Stimulated activated memory B cell treated with anti-CD40 and anti-IgM and Interleukin-4, amounts not matched to agents 10 μg/mL and 1 μg/mL and 100 μg/mL, for 72 hours (primary cell): ENCODE measurements at regions not wholly inside any gene's neighbourhood (a gene's known extent, or its start where the extent isn't known, plus 50 kb on each side); places are given as distances from the start of the nearest gene placed in this dataset.

Source experiments
- ATAC-seq: fragments of 150-1000 bp; cut with Tn5 transposase; 2 replicates; pipeline ENCODE4 v1.10.0; 2021
- H3K27ac Mint-ChIP-seq: one replicate; pipeline ENCODE4 v1.8.0; 2022; ENCODE audit warnings: mild to moderate bottlenecking, mixed read lengths
- H3K27me3 Mint-ChIP-seq: one replicate; pipeline ENCODE4 v1.8.0; 2022; ENCODE audit warnings: mixed read lengths
- H3K36me3 Mint-ChIP-seq: one replicate; pipeline ENCODE4 v1.8.0; 2022; ENCODE audit warnings: mixed read lengths
- H3K4me1 Mint-ChIP-seq: one replicate; pipeline ENCODE4 v1.8.0; 2022; ENCODE audit warnings: mixed read lengths
- H3K4me3 Mint-ChIP-seq: one replicate; pipeline ENCODE4 v1.8.0; 2022; ENCODE audit warnings: mild to moderate bottlenecking, moderate library complexity, mixed read lengths
- H3K9me3 Mint-ChIP-seq: one replicate; pipeline ENCODE4 v1.8.0; 2022; ENCODE audit warnings: mixed read lengths

- Mint-ChIP-seq H3K4me3 (no peak overlapping the region), H3K27me3 (peaks cover 58% of the 10 kb centered on the region), H3K27ac (no peak overlapping the region), H3K9me3 (no peaks in the 10 kb centered on the region), H3K36me3 (no peaks in the 10 kb centered on the region), H3K4me1 (peaks cover 8% of the 10 kb centered on the region)
- no peak for ATAC-seq
Observed at GRCh38 chr1:98055457-98055856, 134.6 kb upstream of the DPYD start.

GRCh38 chr1:98054786-98055185 lies 134.0 kb upstream of the DPYD start:
- no peaks in the 10 kb centered on the region for H3K9me3 Mint-ChIP-seq
- H3K27ac Mint-ChIP-seq: no peak overlapping the region
- H3K4me1 Mint-ChIP-seq: peaks cover 8% of the 10 kb centered on the region
- H3K4me3 Mint-ChIP-seq: no peak overlapping the region
- H3K27me3 Mint-ChIP-seq: peaks cover 65% of the 10 kb centered on the region
- no peak for ATAC-seq
- H3K36me3 Mint-ChIP-seq: no peaks in the 10 kb centered on the region

DNA sequence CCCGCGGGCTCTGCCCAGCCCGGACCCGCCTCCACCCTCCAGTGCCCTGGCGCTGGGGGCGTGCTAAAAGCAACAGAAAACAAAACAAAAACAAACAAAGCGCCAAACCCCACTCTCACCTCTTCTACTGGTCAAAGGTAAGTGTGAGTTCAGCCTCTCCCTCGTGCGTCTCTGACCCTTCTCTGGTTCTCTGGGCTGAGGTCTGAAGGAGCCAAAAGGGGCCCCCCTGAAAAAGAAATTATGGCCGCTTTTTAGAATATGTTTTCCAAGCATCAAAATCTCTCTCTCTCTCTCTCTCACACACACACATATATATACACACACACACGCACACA lies 133.5 kb upstream of the DPYD start:
- no peak for ATAC-seq
- H3K9me3 Mint-ChIP-seq: no peaks in the 10 kb centered on the region
- H3K27ac Mint-ChIP-seq: no peak overlapping the region
- H3K27me3 Mint-ChIP-seq: peaks cover 69% of the 10 kb centered on the region
- H3K36me3 Mint-ChIP-seq: no peaks in the 10 kb centered on the region
- peaks cover 11% of the 10 kb centered on the region for H3K4me1 Mint-ChIP-seq
- peak overlapping the region; percentile 6 for H3K4me3 Mint-ChIP-seq

DNA sequence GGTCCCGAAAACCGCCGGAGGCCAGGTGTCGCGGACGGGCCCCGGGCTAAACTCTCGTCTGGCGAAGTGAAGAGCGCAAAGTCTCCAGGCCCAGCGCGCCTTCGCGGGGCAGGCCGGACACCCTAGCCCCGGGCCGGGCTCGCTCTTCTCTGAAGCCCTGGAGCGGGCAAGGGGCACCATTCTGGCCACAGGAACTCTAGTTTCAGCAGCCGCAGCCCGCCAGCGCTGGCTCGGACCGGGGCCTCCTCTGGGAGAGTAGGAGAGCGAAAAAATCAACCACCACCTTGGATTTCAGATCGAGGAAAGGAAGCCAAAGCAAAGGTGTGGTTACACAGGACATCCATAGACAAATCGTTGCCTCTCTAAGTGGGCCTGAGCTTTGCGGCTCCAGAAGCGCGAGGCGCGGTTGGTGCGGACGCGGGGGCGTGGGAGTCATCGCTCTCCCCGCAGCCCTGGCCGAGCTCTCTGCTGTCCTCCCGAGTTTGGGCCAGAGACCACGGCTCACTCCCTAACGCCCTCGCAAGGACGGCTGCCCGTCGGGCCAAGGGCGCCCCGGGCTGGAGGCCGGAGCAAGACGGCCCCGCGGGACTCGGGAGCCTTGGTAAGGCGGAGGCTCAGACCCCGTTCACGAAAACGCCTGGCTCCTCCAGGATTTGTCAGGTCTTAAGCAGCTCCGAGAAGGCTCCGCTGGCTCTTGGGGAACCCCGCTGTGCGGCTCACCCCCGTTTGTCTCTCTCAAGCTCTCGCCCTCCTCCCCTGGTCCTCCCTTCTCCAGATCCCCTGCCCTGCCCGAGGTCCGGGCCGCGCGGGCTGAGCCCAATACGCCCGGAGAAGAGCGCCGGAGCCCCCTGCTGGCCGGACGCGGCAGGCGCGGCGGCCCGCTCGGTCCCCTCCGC lies 132.9 kb upstream of the DPYD start:
- H3K27ac Mint-ChIP-seq: no peak overlapping the region
- H3K36me3 Mint-ChIP-seq: no peaks in the 10 kb centered on the region
- H3K4me1 Mint-ChIP-seq: peaks cover 17% of the 10 kb centered on the region
- ATAC-seq: peak; percentile 88
- peak overlapping the region; percentile 63 for H3K4me3 Mint-ChIP-seq
- H3K9me3 Mint-ChIP-seq: no peaks in the 10 kb centered on the region
- H3K27me3 Mint-ChIP-seq: peaks cover 76% of the 10 kb centered on the region

- peaks cover 26% of the 10 kb centered on the region for H3K4me1 Mint-ChIP-seq
- no peaks in the 10 kb centered on the region for H3K9me3 Mint-ChIP-seq
- no peaks in the 10 kb centered on the region for H3K36me3 Mint-ChIP-seq
- no peak for ATAC-seq
- peaks cover 85% of the 10 kb centered on the region for H3K27me3 Mint-ChIP-seq
- H3K27ac Mint-ChIP-seq: no peak overlapping the region
- H3K4me3 Mint-ChIP-seq: no peak overlapping the region
Observed at GRCh38 chr1:98051065-98051675, 130.3 kb upstream of the DPYD start.

DNA sequence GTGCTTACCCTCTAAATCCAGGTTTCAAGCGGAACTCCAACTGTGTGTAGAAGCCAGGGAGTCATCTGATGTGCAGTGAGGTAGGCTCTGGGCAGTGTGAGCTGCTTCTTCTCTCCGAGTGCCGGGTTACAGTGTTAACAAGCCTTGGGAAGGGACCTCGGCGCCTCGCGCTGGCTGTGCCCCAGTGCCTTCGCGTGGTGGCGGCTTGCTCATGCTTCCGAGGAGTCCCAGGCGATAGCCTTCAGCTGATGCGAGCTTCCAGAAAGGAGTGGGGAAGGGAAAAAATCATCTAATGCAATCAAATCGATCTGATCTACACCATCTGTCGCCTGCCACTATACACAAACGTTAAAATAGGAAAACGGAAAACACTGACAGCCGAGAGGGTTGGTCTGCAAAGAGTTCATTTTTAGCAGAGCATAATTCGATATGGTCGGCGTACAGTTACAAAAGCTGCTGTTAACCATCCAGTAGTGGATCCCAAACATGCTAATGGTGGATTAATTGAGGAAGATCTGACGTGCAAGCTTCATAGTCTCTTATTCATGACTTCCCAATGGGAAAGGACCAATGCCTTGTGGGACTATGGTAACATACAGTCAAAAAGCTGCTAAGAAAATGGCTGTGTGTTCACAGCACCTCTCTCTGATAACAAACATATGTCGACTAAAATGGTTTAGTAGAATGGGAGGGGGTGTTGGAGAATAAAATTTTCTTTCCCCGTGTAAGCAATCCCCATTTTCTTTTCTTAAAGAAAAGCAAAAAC lies 128.7 kb upstream of the DPYD start:
- H3K27me3 Mint-ChIP-seq: peaks cover 81% of the 10 kb centered on the region
- H3K36me3 Mint-ChIP-seq: no peaks in the 10 kb centered on the region
- no peak overlapping the region for H3K27ac Mint-ChIP-seq
- ATAC-seq: no peak
- no peak overlapping the region for H3K4me3 Mint-ChIP-seq
- peaks cover 30% of the 10 kb centered on the region for H3K4me1 Mint-ChIP-seq
- H3K9me3 Mint-ChIP-seq: no peaks in the 10 kb centered on the region

DNA sequence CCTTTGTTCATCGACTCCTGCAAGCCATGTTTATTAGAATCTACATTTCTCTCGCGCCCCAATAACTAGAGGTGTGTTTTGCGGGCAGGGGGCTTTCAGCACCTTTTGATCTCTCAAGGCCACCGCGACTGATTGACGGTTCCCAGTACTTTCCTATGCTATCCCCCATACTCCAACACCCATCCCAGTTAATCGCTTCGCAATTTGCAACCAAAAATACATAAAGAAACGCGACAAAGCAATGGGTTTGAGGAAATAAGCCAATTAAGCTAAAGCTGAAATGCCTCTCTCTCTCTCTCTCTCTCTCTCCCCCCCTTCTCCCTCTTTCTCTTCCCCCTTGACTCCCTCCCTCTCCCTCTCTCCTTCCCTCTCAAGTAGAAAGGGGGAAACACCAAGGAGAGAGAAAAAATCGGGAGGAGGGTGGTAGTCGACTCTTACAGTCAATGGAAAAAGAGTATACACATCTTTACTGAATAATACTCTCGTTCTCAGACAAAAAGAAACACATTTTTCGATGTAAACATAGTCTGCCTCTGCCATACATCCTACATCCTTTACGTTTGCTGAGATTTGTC lies 128.0 kb upstream of the DPYD start:
- no peaks in the 10 kb centered on the region for H3K36me3 Mint-ChIP-seq
- no peak for ATAC-seq
- peaks cover 30% of the 10 kb centered on the region for H3K4me1 Mint-ChIP-seq
- H3K27me3 Mint-ChIP-seq: peaks cover 81% of the 10 kb centered on the region
- H3K27ac Mint-ChIP-seq: no peak overlapping the region
- H3K9me3 Mint-ChIP-seq: no peaks in the 10 kb centered on the region
- no peak overlapping the region for H3K4me3 Mint-ChIP-seq

DNA sequence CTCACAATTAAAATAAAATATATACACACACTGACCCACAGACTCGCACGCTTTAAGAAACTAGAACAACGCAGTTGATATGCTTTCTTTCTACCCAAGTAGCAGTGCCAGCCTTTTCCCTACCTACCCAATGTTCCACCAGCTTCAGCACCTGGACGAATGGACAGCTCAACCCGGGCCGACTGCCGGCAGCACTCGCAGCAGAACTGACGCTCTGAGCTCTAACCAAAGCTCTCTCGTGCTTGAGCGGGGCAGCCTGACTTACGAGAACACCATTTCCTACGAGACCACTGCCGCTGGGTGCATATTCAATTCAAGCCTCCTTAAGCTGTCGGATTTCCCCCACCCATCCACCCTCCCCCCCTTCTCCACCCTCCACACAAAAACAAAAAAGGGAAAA lies 127.4 kb upstream of the DPYD start:
- Mint-ChIP-seq H3K27me3 (peaks cover 81% of the 10 kb centered on the region), H3K9me3 (no peaks in the 10 kb centered on the region), H3K27ac (no peak overlapping the region), H3K4me3 (no peak overlapping the region), H3K36me3 (no peaks in the 10 kb centered on the region), H3K4me1 (peaks cover 24% of the 10 kb centered on the region)
- ATAC-seq: no peak

GRCh38 chr1:98047171-98047570 lies 126.3 kb upstream of the DPYD start:
- H3K27me3 Mint-ChIP-seq: peaks cover 76% of the 10 kb centered on the region
- H3K36me3 Mint-ChIP-seq: no peaks in the 10 kb centered on the region
- no peak overlapping the region for H3K4me3 Mint-ChIP-seq
- peaks cover 22% of the 10 kb centered on the region for H3K4me1 Mint-ChIP-seq
- ATAC-seq: no peak
- no peaks in the 10 kb centered on the region for H3K9me3 Mint-ChIP-seq
- H3K27ac Mint-ChIP-seq: no peak overlapping the region

- H3K27me3 Mint-ChIP-seq: peaks cover 72% of the 10 kb centered on the region
- peaks cover 22% of the 10 kb centered on the region for H3K4me1 Mint-ChIP-seq
- no peaks in the 10 kb centered on the region for H3K9me3 Mint-ChIP-seq
- ATAC-seq: no peak
- H3K4me3 Mint-ChIP-seq: peak overlapping the region; percentile 54
- H3K27ac Mint-ChIP-seq: no peak overlapping the region
- H3K36me3 Mint-ChIP-seq: no peaks in the 10 kb centered on the region
Observed at GRCh38 chr1:98045767-98046641, 125.2 kb upstream of the DPYD start.

- Mint-ChIP-seq H3K36me3 (no peaks in the 10 kb centered on the region), H3K4me1 (peaks cover 22% of the 10 kb centered on the region), H3K9me3 (no peaks in the 10 kb centered on the region), H3K27me3 (peaks cover 65% of the 10 kb centered on the region), H3K4me3 (peak overlapping the region; percentile 54), H3K27ac (no peak overlapping the region)
- ATAC-seq: no peak
Observed at GRCh38 chr1:98045211-98045766, 124.5 kb upstream of the DPYD start.

- ATAC-seq: no peak
- H3K27me3 Mint-ChIP-seq: peaks cover 60% of the 10 kb centered on the region
- peak overlapping the region; percentile 29 for H3K4me3 Mint-ChIP-seq
- H3K36me3 Mint-ChIP-seq: no peaks in the 10 kb centered on the region
- peaks cover 22% of the 10 kb centered on the region for H3K4me1 Mint-ChIP-seq
- H3K9me3 Mint-ChIP-seq: no peaks in the 10 kb centered on the region
- no peak overlapping the region for H3K27ac Mint-ChIP-seq
Observed at GRCh38 chr1:98044766-98045165, 123.9 kb upstream of the DPYD start.

DNA sequence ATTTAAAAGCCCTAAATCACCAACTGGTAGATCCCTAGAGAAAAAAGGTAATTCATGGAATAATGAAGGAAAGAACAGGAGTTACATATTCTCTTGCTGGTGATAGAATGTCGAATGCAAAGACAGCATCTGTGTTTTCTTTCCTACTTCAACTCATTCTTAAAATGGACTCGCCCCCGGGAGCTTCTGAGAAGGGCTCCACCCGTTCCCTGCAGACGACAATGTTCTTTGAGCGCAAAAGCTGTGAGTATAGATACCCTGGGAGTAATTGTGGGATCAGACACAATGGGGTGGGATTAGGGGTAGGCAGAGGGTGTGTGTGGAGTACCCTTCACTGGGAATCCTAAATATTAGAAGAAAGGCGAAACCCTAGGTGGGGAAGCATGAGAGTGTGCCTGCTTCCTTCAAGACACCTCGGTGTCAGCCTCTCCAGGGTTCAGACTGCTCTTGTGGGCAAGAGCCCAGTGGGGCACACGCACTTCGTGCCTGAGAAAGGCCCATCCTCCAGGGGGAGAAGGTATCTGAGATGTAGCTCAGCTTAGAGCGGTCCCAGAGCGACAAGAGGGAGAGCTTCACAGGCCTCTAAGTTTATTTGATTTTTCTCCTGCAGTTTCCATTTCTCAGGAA lies 123.3 kb upstream of the DPYD start:
- Mint-ChIP-seq H3K27me3 (peaks cover 54% of the 10 kb centered on the region), H3K9me3 (no peaks in the 10 kb centered on the region), H3K27ac (no peak overlapping the region), H3K36me3 (no peaks in the 10 kb centered on the region), H3K4me3 (no peak overlapping the region), H3K4me1 (peaks cover 17% of the 10 kb centered on the region)
- ATAC-seq: peak; percentile 27

- Mint-ChIP-seq H3K9me3 (no peaks in the 10 kb centered on the region), H3K4me1 (no peaks in the 10 kb centered on the region), H3K27ac (no peak overlapping the region), H3K27me3 (no peaks in the 10 kb centered on the region), H3K36me3 (no peaks in the 10 kb centered on the region), H3K4me3 (no peak overlapping the region)
- no peak for ATAC-seq
Observed at GRCh38 chr1:98035602-98036002, 114.8 kb upstream of the DPYD start.
